DND-41 (cell line): ENCODE measurements at regions not wholly inside any gene's neighbourhood (a gene's known extent, or its start where the extent isn't known, plus 50 kb on each side); places are given as distances from the start of the nearest gene placed in this dataset.

Experiments used
- CTCF ChIP-seq: IDR thresholded peaks from 2 replicates; pipeline ENCODE4 v1.5.1; 2012; ENCODE audit warnings: borderline replicate concordance, low read length, moderate library complexity, mild to moderate bottlenecking; ENCODE audit not compliant: poor library complexity, severe bottlenecking; ENCODE audit errors: extremely low read depth
- EZH2 ChIP-seq: IDR thresholded peaks from 3 replicates; pipeline ENCODE4 v1.6.1; 2012; ENCODE audit warnings: borderline replicate concordance, low read depth, mild to moderate bottlenecking, moderate library complexity, low read length, inconsistent platforms; ENCODE audit not compliant: severe bottlenecking

- TF ChIP-seq CTCF (no peak), EZH2 (no peak)
Measured at GRCh38 chr2:150762571-150762970, 275.1 kb upstream of the RND3 start.
